Bronchial epithelial cell (primary cell): ENCODE measurements at regions not wholly inside any gene's neighbourhood (a gene's known extent, or its start where the extent isn't known, plus 50 kb on each side); places are given as distances from the start of the nearest gene placed in this dataset.

ENCODE experiments used
- DNase-seq: peaks from one replicate; pipeline ENCODE4 v3.0.0-alpha.2; 2010; ENCODE audit warnings: low read depth
- FAIRE-seq: peaks from 2 replicates; lab custom pipeline; 2011; peaks lifted over from hg19 to GRCh38; lab: Jason Lieb, UNC
- H3K27me3 ChIP-seq: 2 replicates; pipeline ENCODE4 v1.5.1; 2011; ENCODE audit warnings: low read length; ENCODE audit not compliant: control insufficient read depth, insufficient read depth
- H3K36me3 ChIP-seq: 2 replicates; pipeline ENCODE4 v1.5.1; 2011; ENCODE audit warnings: low read length; ENCODE audit not compliant: control insufficient read depth, insufficient read depth
- H3K4me3 ChIP-seq: 2 replicates; pipeline ENCODE4 v1.5.1; 2011; ENCODE audit warnings: mild to moderate bottlenecking, low read depth, low read length, control low read depth
- CTCF ChIP-seq: IDR thresholded peaks from 2 replicates; pipeline ENCODE4 v1.5.1; 2011; ENCODE audit warnings: mild to moderate bottlenecking, moderate library complexity, low read length, control low read depth, inconsistent platforms; ENCODE audit not compliant: insufficient read depth, severe bottlenecking

GRCh38 chr2:77816618-77817017, 294.4 kb upstream of the LRRTM4 start:
- Histone ChIP-seq H3K4me3 (no peak overlapping the region), H3K27me3 (no peaks in the 10 kb centered on the region), H3K36me3 (no peaks in the 10 kb centered on the region)
- no peak for DNase-seq
- FAIRE-seq = no peak
- TF ChIP-seq CTCF = no peak

DNA sequence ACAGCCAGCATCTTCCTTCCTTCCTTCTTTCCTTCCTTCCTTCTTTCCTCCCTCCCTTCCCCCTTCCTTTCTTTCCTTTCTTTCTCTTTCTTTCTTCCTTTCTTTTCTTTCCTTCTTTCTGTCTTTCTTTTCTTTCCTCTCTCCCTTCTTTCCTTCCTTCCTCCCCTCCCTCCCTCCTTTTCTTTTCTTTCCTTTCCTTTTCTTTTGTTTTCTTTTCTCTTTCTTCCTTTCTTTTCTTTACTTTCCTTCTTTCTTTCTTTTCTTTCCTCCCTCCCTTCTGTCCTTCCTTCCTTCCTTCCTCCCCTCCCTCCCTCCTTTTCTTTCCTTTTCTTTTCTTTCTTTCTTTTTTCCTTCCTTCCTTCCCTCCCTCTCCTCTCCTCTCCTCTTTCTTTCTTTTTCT, 296.0 kb upstream of the LRRTM4 start:
- FAIRE-seq (no peak), DNase-seq (no peak)
- H3K4me3 ChIP-seq = no peak overlapping the region
- TF ChIP-seq CTCF = no peak
- H3K27me3 ChIP-seq = no peaks in the 10 kb centered on the region
- no peaks in the 10 kb centered on the region for H3K36me3 ChIP-seq

DNA sequence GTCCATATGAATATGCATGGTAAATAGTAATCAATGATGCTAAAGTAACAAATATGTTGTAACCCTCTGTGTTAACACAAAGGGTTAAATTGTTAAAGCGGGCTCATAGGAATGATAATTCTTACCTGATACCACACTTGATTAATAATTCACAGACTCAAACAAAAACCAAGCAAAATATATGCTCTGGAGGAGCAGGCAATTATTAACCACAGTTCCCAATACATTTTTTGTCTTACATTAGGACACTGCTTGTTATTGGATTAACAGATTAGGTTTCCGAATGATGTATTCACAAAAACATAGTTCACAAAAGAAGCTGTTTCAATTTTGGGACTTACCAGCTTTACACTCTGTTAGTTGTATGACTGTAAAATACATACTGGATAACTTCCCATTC, 300.9 kb upstream of the LRRTM4 start:
- H3K36me3 ChIP-seq = no peaks in the 10 kb centered on the region
- DNase-seq = no peak
- FAIRE-seq = no peak
- no peaks in the 10 kb centered on the region for H3K27me3 ChIP-seq
- TF ChIP-seq CTCF = no peak
- H3K4me3 ChIP-seq = no peak overlapping the region

DNA sequence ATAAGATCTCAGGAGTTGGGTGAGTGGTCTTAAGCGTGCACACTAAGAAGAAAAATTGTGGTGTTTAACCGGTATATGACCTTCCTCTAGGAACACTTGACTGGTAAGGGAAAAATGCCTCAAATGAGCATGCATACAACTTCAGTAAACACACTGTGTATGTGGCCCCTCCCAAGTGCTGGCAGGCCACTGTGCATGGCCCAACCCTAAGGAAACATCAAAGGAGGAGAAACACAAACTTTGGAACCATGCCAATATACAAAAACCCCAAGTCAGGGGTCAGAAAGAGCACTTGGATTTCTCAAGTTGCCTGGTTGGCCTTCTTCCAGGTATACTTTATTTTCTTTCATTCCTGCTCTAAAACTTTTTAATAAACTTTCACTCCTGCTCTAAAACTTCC, 308.9 kb upstream of the LRRTM4 start:
- FAIRE-seq = no peak

DNA sequence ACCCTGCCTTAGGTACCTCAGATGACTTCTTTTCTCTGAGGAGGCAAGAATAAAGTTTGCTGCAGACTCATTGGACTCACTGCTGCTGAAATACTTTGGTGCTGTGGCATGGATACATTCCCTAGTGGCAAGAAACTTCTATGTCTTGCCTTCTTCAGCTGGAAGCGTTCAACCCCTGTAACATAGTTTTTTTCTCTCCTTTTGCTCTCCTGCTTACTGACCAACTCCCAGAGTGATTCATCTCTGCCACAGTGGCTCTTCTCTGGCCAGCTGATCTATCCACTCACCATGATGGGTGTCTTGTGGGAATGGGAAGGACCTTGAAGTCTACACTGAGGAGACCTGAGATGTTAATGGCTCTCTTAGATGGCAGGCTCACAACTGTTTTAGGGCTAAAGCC, 309.3 kb upstream of the LRRTM4 start:
- TF ChIP-seq CTCF = no peak
- H3K4me3 ChIP-seq = no peak overlapping the region
- H3K36me3 ChIP-seq = no peaks in the 10 kb centered on the region
- no peak for FAIRE-seq
- no peak for DNase-seq
- H3K27me3 ChIP-seq = no peaks in the 10 kb centered on the region

More for the DNA sequence above, 308.9 kb upstream of the LRRTM4 start:
- no peaks in the 10 kb centered on the region for H3K36me3 ChIP-seq
- no peak for TF ChIP-seq CTCF
- no peak overlapping the region for H3K4me3 ChIP-seq
- no peaks in the 10 kb centered on the region for H3K27me3 ChIP-seq
- DNase-seq = no peak

DNA sequence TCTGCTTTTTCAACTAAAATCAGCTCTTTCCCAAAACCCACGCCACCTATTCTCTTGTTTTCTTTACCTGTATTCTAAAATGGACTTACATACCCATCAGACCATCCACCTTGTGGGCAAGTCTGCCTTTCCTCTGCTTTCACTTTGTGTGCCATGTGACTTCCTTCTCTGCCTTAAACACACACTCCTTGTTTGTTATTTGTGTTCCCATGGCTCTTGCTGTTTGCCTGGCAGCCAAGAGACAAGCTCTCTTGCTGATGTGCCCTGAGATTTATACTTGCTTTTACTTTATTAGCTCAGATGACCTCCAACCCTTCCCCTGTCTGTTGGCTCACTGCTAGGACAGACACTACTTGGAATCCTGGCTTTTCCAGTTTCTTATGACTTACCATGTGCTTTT, 309.7 kb upstream of the LRRTM4 start:
- TF ChIP-seq CTCF = no peak
- no peak for FAIRE-seq

More for the DNA sequence above, 309.7 kb upstream of the LRRTM4 start:
- no peaks in the 10 kb centered on the region for H3K27me3 ChIP-seq
- H3K4me3 ChIP-seq = no peak overlapping the region
- DNase-seq = no peak
- no peaks in the 10 kb centered on the region for H3K36me3 ChIP-seq
